B cell (primary cell): ENCODE measurements at regions not wholly inside any gene's neighbourhood (a gene's known extent, or its start where the extent isn't known, plus 50 kb on each side); places are given as distances from the start of the nearest gene placed in this dataset.

Source experiments
- ATAC-seq: fragments of 200-7000 bp; cut with Tn5 transposase; one replicate; pipeline ENCODE4 v1.10.0; 2021; ENCODE audit warnings: low read depth, mild to moderate bottlenecking, moderate number of reproducible peaks, moderate library complexity
- CTCF ChIA-PET: fragments of 350-600 bp; sonication (Branson Sonifier 250); formaldehyde crosslinking; loops from one replicate; lab custom pipeline; 2021; ENCODE audit warnings: antibody characterized with exemption, inconsistent platforms; lab: Charles Lee
- POLR2A ChIA-PET: fragments of 350-600 bp; sonication (Branson Sonifier 250); formaldehyde crosslinking; loops from one replicate; lab custom pipeline; 2021; ENCODE audit warnings: antibody characterized with exemption; lab: Charles Lee
- DNase-seq: peaks from one replicate; pipeline ENCODE4 v3.0.0; 2013
- H2AFZ ChIP-seq: 2 replicates; pipeline ENCODE4 v1.6.1; 2012; ENCODE audit warnings: mild to moderate bottlenecking, low read depth, low read length; ENCODE audit not compliant: insufficient read depth, poor library complexity, severe bottlenecking
- H3K27ac ChIP-seq, 2 donors: 1 replicate in 1 of 2; 2 replicates in 1 of 2; pipeline ENCODE4 v1.5.1; 2012 to 2013; ENCODE audit warnings: low read length in 2 of 2, mild to moderate bottlenecking in 2 of 2, moderate library complexity in 1 of 2
- H3K27me3 ChIP-seq, 4 experiments: fragments of 200-600 bp in 1 of 4; sonication (generic) in 1 of 4; replicated peaks in 1 of 4; 1 replicate in 2 of 4; 2 replicates in 2 of 4; pipeline versions ENCODE4 v1.6.1 to v1.7.0; 2013 to 2016; ENCODE audit warnings: low read length in 3 of 4, mild to moderate bottlenecking in 2 of 4, mixed read lengths in 1 of 4, moderate library complexity in 1 of 4; ENCODE audit not compliant: insufficient read depth in 4 of 4, control insufficient read depth in 3 of 4; ENCODE audit errors: control extremely low read depth in 1 of 4
- H3K36me3 ChIP-seq, 2 experiments: replicated peaks in 1 of 2; 1 replicate in 1 of 2; 2 replicates in 1 of 2; pipeline versions ENCODE4 v1.6.1 to v1.7.1; 2013; ENCODE audit warnings: low read length in 1 of 2; ENCODE audit not compliant: insufficient read depth in 2 of 2, control insufficient read depth in 1 of 2; ENCODE audit errors: control extremely low read depth in 1 of 2, extremely low read depth in 1 of 2
- H3K4me1 ChIP-seq, 2 donors: fragments of 200-600 bp in 1 of 2; sonication (generic) in 1 of 2; 1 replicate in 1 of 2; 2 replicates in 1 of 2; pipeline versions ENCODE4 v1.5.1 to v1.6.1; 2013 to 2017; ENCODE audit warnings: low read length in 2 of 2; ENCODE audit not compliant: control insufficient read depth in 2 of 2, insufficient read depth in 2 of 2
- H3K4me2 ChIP-seq: replicated peaks from 2 replicates; pipeline ENCODE3; 2012; ENCODE audit warnings: mild to moderate bottlenecking, low read depth, low read length; ENCODE audit not compliant: poor library complexity, severe bottlenecking
- H3K4me3 ChIP-seq, 5 experiments: fragments of 200-600 bp in 1 of 5; sonication (generic) in 1 of 5; 1 replicate in 3 of 5; 2 replicates in 2 of 5; pipeline versions ENCODE4 v1.5.1 to v1.7.0; 2011 to 2016; ENCODE audit warnings: low read length in 4 of 5, mild to moderate bottlenecking in 4 of 5, low read depth in 2 of 5, control low read depth in 1 of 5, moderate library complexity in 1 of 5; ENCODE audit not compliant: insufficient read depth in 1 of 5; ENCODE audit errors: control extremely low read depth in 1 of 5, extremely low read depth in 1 of 5
- H3K79me2 ChIP-seq: fragments of 200-600 bp; sonication (generic); one replicate; pipeline ENCODE4 v1.6.0; 2016; ENCODE audit warnings: low read length; ENCODE audit not compliant: control insufficient read depth, insufficient read depth
- H3K9ac ChIP-seq: fragments of 200-600 bp; sonication (generic); 2 replicates; pipeline ENCODE4 v1.6.1; 2017; ENCODE audit warnings: mild to moderate bottlenecking, low read length, moderate library complexity
- H3K9me3 ChIP-seq, 3 donors: one replicate each; pipeline versions ENCODE4 v1.6.1 to v1.7.1; 2013; ENCODE audit warnings: low read length in 2 of 3; ENCODE audit not compliant: control insufficient read depth in 2 of 3, insufficient read depth in 1 of 3; ENCODE audit errors: control extremely low read depth in 1 of 3
- H4K20me1 ChIP-seq: 2 replicates; pipeline ENCODE4 v1.6.0; 2012; ENCODE audit warnings: mild to moderate bottlenecking, low read length; ENCODE audit not compliant: insufficient read depth, control insufficient read depth, poor library complexity, severe bottlenecking
- H3K27ac Mint-ChIP-seq: one replicate; pipeline ENCODE4 v1.8.0; 2021; ENCODE audit warnings: mixed read lengths
- H3K27me3 Mint-ChIP-seq: one replicate; pipeline ENCODE4 v1.8.0; 2021; ENCODE audit warnings: mixed read lengths
- H3K4me1 Mint-ChIP-seq: one replicate; pipeline ENCODE4 v1.8.0; 2021; ENCODE audit warnings: mixed read lengths
- H3K4me3 Mint-ChIP-seq: one replicate; pipeline ENCODE4 v1.8.0; 2021; ENCODE audit warnings: mixed read lengths
- H3K9me3 Mint-ChIP-seq: one replicate; pipeline ENCODE4 v1.8.0; 2022; ENCODE audit warnings: mixed read lengths; ENCODE audit not compliant: insufficient read depth
- CTCF ChIP-seq: fragments of 200-600 bp; IDR thresholded peaks from one replicate; pipeline ENCODE4 v1.8.0; 2022; ENCODE audit warnings: antibody characterized with exemption, mild to moderate bottlenecking
- EZH2 ChIP-seq: IDR thresholded peaks from 2 replicates; pipeline ENCODE4 v1.6.1; 2012; ENCODE audit warnings: borderline replicate concordance, low read depth, mild to moderate bottlenecking, moderate library complexity, low read length; ENCODE audit not compliant: insufficient read depth, poor library complexity, severe bottlenecking
- whole genome bisulfite sequencing: methylation state at CpG from one replicate; pipeline ENCODE4 v1.1.5; 2013; ENCODE audit warnings: missing lambda C conversion rate; ENCODE audit not compliant: insufficient coverage; 5-methylcytosine and 5-hydroxymethylcytosine counted together
- intact Hi-C: fragments of 100-400 bp; cut with micrococcal nuclease; formaldehyde crosslinking; loops from one replicate; pipeline ENCODE4 v1.10.0; 2022

GRCh38 chr1:163535401-163535800 lies 213.6 kb downstream of the NUF2 start:
- no peaks in the 10 kb centered on the region for H3K27me3 Mint-ChIP-seq
- Histone ChIP-seq H3K4me1 (no peaks in the 10 kb centered on the region), H3K36me3 (no peaks in the 10 kb centered on the region), H3K9me3 (no peaks in the 10 kb centered on the region), H3K4me3 (no peak overlapping the region), H4K20me1 (no peaks in the 10 kb centered on the region), H3K9ac (no peak overlapping the region), H2AFZ (no peak overlapping the region), H3K4me2 (no peak overlapping the region), H3K79me2 (no peaks in the 10 kb centered on the region), H3K27me3 (no peaks in the 10 kb centered on the region), H3K27ac (no peak overlapping the region)
- 70% methylated on average over 2 of the region's 5 CpGs for WGBS
- H3K9me3 Mint-ChIP-seq, result no peaks in the 10 kb centered on the region
- POLR2A ChIA-PET, result no interaction called here
- no peaks in the 10 kb centered on the region for H3K4me1 Mint-ChIP-seq
- DNase-seq (no peak), ATAC-seq (no peak)
- CTCF ChIA-PET, result no interaction called here
- no peak overlapping the region for H3K4me3 Mint-ChIP-seq
- intact Hi-C loops, result no loop called here
- no peak for TF ChIP-seq CTCF
- TF ChIP-seq EZH2, result no peak
- no peak overlapping the region for H3K27ac Mint-ChIP-seq

GRCh38 chr1:163535807-163536206 lies 214.1 kb downstream of the NUF2 start:
- H4K20me1 ChIP-seq, result no peaks in the 10 kb centered on the region
- no peak overlapping the region for H3K4me3 ChIP-seq
- no peaks in the 10 kb centered on the region for H3K4me1 ChIP-seq
- WGBS, result no CpG with 5 or more reads among the region's 3 CpGs
- ChIA-PET POLR2A (interaction anchor here (0.8 kb wide), 1 partner anchor 14 kb away, joined by 3 read pairs; no protein-coding TSS in a partner anchor), CTCF (no interaction called here)
- H3K4me2 ChIP-seq, result no peak overlapping the region
- no peaks in the 10 kb centered on the region for H3K9me3 ChIP-seq
- Mint-ChIP-seq H3K9me3 (no peaks in the 10 kb centered on the region), H3K27ac (no peak overlapping the region), H3K4me3 (no peak overlapping the region), H3K27me3 (no peaks in the 10 kb centered on the region), H3K4me1 (no peaks in the 10 kb centered on the region)
- no peak overlapping the region for H2AFZ ChIP-seq
- TF ChIP-seq CTCF (no peak), EZH2 (no peak)
- no peak for DNase-seq
- no peak overlapping the region for H3K9ac ChIP-seq
- H3K27ac ChIP-seq, result no peak overlapping the region
- intact Hi-C loops, result no loop called here
- H3K79me2 ChIP-seq, result no peaks in the 10 kb centered on the region
- H3K36me3 ChIP-seq, result no peaks in the 10 kb centered on the region
- no peaks in the 10 kb centered on the region for H3K27me3 ChIP-seq
- ATAC-seq, result no peak
